HG03520 (cell line): ENCODE measurements at regions not wholly inside any gene's neighbourhood (a gene's known extent, or its start where the extent isn't known, plus 50 kb on each side); places are given as distances from the start of the nearest gene placed in this dataset.

ENCODE experiments used
- ATAC-seq: cut with Tn5 transposase; IDR thresholded peaks from one replicate; pipeline ENCODE4 v1.9.1; 2021; ENCODE audit warnings: mild to moderate bottlenecking, moderate library complexity; ENCODE audit not compliant: unreplicated experiment

GRCh38 chr14:71273366-71273765 is 366.1 kb downstream of the PCNX1 start:
- ATAC-seq, result no peak

GRCh38 chr14:71284048-71284447 is 376.8 kb downstream of the PCNX1 start:
- ATAC-seq, result no peak

GRCh38 chr14:71286126-71286525 is 378.9 kb downstream of the PCNX1 start:
- no peak for ATAC-seq

- ATAC-seq, result no peak
These were observed 380.3 kb downstream of the PCNX1 start for GRCh38 chr14:71287567-71287966.

- ATAC-seq, result peak; percentile 41
These were observed 382.3 kb downstream of the PCNX1 start for GRCh38 chr14:71289536-71289935.

- ATAC-seq, result no peak
These were observed 383.0 kb downstream of the PCNX1 start for GRCh38 chr14:71290301-71290700.

GRCh38 chr14:71290960-71291466 is 383.8 kb downstream of the PCNX1 start:
- ATAC-seq, result no peak

- ATAC-seq, result no peak
These were observed 388.9 kb downstream of the PCNX1 start for GRCh38 chr14:71296184-71296583.

- ATAC-seq, result no peak
These were observed 393.5 kb downstream of the PCNX1 start for GRCh38 chr14:71300566-71301330.

- no peak for ATAC-seq
These were observed 394.4 kb downstream of the PCNX1 start for GRCh38 chr14:71301611-71302010.

- ATAC-seq, result no peak
These were observed 397.4 kb downstream of the PCNX1 start for GRCh38 chr14:71304690-71305089.

- no peak for ATAC-seq
These were observed 401.4 kb downstream of the PCNX1 start for GRCh38 chr14:71308671-71309070.

- ATAC-seq, result no peak
These were observed 402.5 kb downstream of the PCNX1 start for GRCh38 chr14:71309756-71310155.

GRCh38 chr14:71311061-71311460 is 403.8 kb downstream of the PCNX1 start:
- no peak for ATAC-seq

GRCh38 chr14:71314717-71315116 is 407.5 kb downstream of the PCNX1 start:
- no peak for ATAC-seq

- no peak for ATAC-seq
These were observed 410.3 kb downstream of the PCNX1 start for GRCh38 chr14:71317385-71318096.

- no peak for ATAC-seq
These were observed 410.8 kb downstream of the PCNX1 start for GRCh38 chr14:71318097-71318459.

- peak; percentile 10 for ATAC-seq
These were observed 412.4 kb downstream of the PCNX1 start for GRCh38 chr14:71319666-71320065.

GRCh38 chr14:71320107-71320733 is 413.0 kb downstream of the PCNX1 start, which contains the start of gene SIPA1L1:
SIPA1L1 (plus strand) TSS chr14:71320476.
- ATAC-seq, result peak; percentile 69

- ATAC-seq, result peak; percentile 31
These were observed 413.7 kb downstream of the PCNX1 start for GRCh38 chr14:71320734-71321573.
